ENCODE measurements at regions not wholly inside any gene's neighbourhood (a gene's known extent, or its start where the extent isn't known, plus 50 kb on each side); places are given as distances from the start of the nearest gene placed in this dataset.

GRCh38 chr12:46446645-46447044, 74.1 kb upstream of the SLC38A2 start:
- intact Hi-C loops (cut with micrococcal nuclease) = no loop called here
- no peak overlapping the region for H3K27ac Mint-ChIP-seq
- ATAC-seq (ENCODE audit: low read depth) = no peak
- no peak overlapping the region for H3K4me3 Mint-ChIP-seq
- POLR2A ChIA-PET = no interaction called here
- H3K27me3 Mint-ChIP-seq = no peaks in the 10 kb centered on the region
- no peak for TF ChIP-seq CTCF (IDR thresholded peaks at IDR 0.05)
- DNase-seq = no peak
- H3K9me3 Mint-ChIP-seq = no peaks in the 10 kb centered on the region
- CTCF ChIA-PET = no interaction called here
- H3K36me3 Mint-ChIP-seq (ENCODE audit: low read depth) = no peaks in the 10 kb centered on the region
- H3K4me1 Mint-ChIP-seq = peaks cover 7% of the 10 kb centered on the region

- Mint-ChIP-seq H3K4me1 (peaks cover 3% of the 10 kb centered on the region), H3K27ac (no peak overlapping the region), H3K9me3 (no peaks in the 10 kb centered on the region), H3K4me3 (no peak overlapping the region), H3K27me3 (no peaks in the 10 kb centered on the region), H3K36me3 (ENCODE audit: low read depth) (no peaks in the 10 kb centered on the region)
- TF ChIP-seq CTCF (IDR thresholded peaks at IDR 0.05) = no peak
- intact Hi-C loops (cut with micrococcal nuclease) = no loop called here
- DNase-seq (no peak), ATAC-seq (ENCODE audit: low read depth) (no peak)
- POLR2A ChIA-PET = no interaction called here
- CTCF ChIA-PET = no interaction called here
These were observed 73.1 kb upstream of the SLC38A2 start for GRCh38 chr12:46445551-46446235.

- Mint-ChIP-seq H3K9me3 (no peaks in the 10 kb centered on the region), H3K4me1 (no peaks in the 10 kb centered on the region), H3K27me3 (no peaks in the 10 kb centered on the region), H3K36me3 (ENCODE audit: low read depth) (no peaks in the 10 kb centered on the region), H3K27ac (no peak overlapping the region), H3K4me3 (no peak overlapping the region)
- POLR2A ChIA-PET = no interaction called here
- intact Hi-C loops (cut with micrococcal nuclease) = no loop called here
- CTCF ChIA-PET = no interaction called here
- DNase-seq (no peak), ATAC-seq (ENCODE audit: low read depth) (no peak)
- no peak for TF ChIP-seq CTCF (IDR thresholded peaks at IDR 0.05)
These were observed 72.5 kb upstream of the SLC38A2 start for GRCh38 chr12:46445093-46445492.

GRCh38 chr12:46443594-46444263, 71.2 kb upstream of the SLC38A2 start:
- intact Hi-C loops (cut with micrococcal nuclease) = no loop called here
- Mint-ChIP-seq H3K9me3 (no peaks in the 10 kb centered on the region), H3K4me3 (no peak overlapping the region), H3K27ac (no peak overlapping the region), H3K27me3 (no peaks in the 10 kb centered on the region), H3K4me1 (no peaks in the 10 kb centered on the region), H3K36me3 (ENCODE audit: low read depth) (no peaks in the 10 kb centered on the region)
- no peak for ATAC-seq (ENCODE audit: low read depth)
- no peak for DNase-seq
- TF ChIP-seq CTCF (IDR thresholded peaks at IDR 0.05) = no peak
- POLR2A ChIA-PET = interaction anchor here (0.6 to 0.9 kb wide), 2 partner anchors 60 to 1221 kb away, joined by 3 to 4 read pairs; no protein-coding TSS in a partner anchor
- CTCF ChIA-PET = no interaction called here

- POLR2A ChIA-PET = interaction anchor here (0.7 kb wide), 1 partner anchor 70 kb away, joined by 3 read pairs; no protein-coding TSS in a partner anchor
- H3K27ac Mint-ChIP-seq = no peak overlapping the region
- intact Hi-C loops (cut with micrococcal nuclease) = no loop called here
- TF ChIP-seq CTCF (IDR thresholded peaks at IDR 0.05) = no peak
- H3K36me3 Mint-ChIP-seq (ENCODE audit: low read depth) = no peaks in the 10 kb centered on the region
- H3K9me3 Mint-ChIP-seq = no peaks in the 10 kb centered on the region
- CTCF ChIA-PET = no interaction called here
- no peak overlapping the region for H3K4me3 Mint-ChIP-seq
- DNase-seq (no peak), ATAC-seq (ENCODE audit: low read depth) (no peak)
- H3K4me1 Mint-ChIP-seq = no peaks in the 10 kb centered on the region
- H3K27me3 Mint-ChIP-seq = no peaks in the 10 kb centered on the region
These were observed 70.2 kb upstream of the SLC38A2 start for GRCh38 chr12:46442738-46443137.
